Inflammatory macrophage (primary cell): ENCODE measurements at regions not wholly inside any gene's neighbourhood (a gene's known extent, or its start where the extent isn't known, plus 50 kb on each side); places are given as distances from the start of the nearest gene placed in this dataset.
"Not testable (repeated sequence)": the region's sequence is repeated elsewhere in the genome, so short reads cannot be mapped to it uniquely, and the experiment has no call there.

Source experiments
- DNase-seq, 2 donors: peaks; one replicate each; pipeline ENCODE4 v3.0.0-alpha.2; 2020 to 2022

DNA sequence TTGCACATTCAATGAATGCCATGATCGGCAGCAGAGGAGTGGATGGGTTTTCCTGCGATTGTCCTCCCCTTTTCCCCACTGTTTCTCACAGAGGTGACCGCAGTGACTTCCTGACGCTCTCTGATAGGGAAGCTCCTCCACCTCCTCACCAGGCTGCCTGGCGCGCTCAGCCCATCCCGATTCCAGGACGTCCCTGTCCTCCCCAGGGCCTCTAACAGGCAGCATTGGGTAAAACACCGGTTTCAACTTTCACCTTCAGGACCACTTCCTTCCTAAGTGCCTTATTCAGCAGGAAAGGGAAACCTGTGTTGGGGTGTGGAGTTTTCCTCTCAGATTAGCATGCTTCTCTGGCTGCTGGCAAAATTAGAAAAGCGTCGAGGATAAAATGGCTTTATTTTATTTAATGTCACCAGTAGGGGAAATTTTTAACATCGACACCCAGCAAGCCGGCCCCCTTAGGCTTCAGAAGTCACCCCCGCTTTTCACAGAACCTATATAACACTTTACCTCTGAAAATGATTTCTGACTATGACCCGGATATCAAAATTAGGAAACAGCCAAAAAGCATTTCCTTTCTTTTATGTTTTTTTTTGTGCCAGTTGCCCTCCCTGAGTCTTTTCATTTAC, 570.4 kb upstream of the GJE1 start:
- peak in 1 of 2 donors; percentile 6 for DNase-seq

DNA sequence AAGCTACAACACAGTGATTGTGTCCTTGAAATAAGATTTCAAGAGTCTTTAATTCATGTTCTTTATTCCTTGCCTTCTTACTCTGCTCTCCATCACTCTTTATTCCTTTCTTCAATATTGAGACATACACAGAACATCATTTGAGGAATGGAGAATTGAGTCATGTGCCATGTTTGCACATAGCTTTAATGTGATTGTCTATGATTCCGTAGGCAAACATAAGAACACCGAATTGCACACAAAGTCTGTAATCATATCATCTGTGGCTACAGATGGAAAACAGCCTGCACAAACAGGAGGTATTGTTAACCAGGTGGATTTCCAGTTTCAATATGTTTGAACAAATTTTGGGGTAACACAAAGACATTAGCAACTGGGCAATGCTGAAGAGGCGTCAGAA, 571.6 kb upstream of the GJE1 start:
- no peak for DNase-seq

DNA sequence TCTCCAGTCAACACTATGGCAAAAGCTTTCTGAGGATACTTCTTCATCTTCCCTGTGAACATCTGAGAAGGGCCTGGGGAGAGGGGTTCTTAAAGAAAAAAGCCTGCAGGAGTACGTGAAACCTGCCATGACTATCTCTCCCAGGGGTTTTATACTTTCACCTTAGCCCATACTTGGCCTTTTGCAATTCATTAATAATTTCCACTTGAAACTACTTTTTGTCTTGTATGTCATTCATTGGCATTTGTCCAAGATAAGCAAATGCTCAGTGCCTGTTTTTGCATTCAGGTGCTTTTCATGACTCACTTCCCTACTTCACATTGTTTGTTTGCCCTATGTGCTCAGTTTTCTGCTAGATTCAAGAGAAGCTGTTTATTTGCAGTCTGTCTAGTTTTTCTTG, 580.3 kb upstream of the GJE1 start:
- DNase-seq: no peak

DNA sequence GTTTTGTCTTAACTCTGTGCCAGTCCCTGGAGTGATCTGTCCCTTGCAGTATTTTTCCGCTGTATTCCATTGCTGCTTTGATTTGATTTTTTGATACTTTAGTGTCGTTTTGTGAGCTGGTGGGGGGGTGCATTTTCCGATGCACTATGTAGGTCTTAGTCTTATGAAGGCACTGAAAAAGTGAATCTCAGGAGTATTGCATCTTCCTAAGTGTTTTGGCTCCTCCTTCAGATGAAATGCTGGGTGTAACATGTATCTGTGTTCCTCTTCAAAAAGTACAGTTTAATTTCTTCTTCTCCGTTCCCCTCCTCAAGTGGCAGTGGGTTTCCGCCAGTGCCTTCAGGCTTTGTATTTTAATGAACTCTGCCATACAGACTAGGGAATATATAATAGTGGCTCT, 580.7 kb upstream of the GJE1 start:
- no peak for DNase-seq

DNA sequence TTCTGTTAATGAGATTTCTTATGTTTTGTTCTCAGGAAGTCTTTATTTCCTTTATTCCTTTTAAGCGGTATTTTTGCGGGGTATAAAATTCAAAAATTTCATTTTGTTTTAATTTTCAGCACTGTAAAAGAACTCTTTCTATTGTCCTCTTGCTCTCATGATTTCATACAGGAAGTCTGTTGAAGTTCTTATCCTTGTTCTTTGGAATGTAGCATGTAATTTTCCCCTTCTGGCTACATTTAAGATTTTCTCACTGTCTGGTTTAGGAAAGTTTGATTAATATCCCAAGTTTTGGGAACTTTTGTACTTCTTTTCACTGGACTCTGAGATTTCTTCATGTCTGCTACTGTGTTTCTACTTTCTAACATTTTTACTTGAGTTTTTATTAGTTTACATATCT, 581.4 kb upstream of the GJE1 start:
- DNase-seq: no peak

DNA sequence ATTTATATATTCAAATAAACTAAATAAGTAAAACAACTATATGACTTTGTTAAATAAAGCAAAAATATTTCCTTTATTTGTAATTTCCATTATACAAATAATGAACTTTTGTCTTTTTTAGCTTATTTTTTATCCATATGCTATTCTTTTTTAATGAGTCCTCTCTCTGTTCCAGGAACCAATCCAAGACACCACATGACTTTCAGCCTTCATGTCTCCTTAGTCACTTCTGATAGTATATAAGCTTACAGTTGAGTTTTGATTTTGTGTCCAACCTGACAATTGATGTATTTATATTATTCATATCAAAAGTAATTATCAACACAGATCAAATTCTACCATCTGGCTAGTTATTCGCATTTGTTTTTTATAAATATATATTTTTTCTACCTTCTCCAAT, 582.3 kb upstream of the GJE1 start:
- DNase-seq: no peak

DNA sequence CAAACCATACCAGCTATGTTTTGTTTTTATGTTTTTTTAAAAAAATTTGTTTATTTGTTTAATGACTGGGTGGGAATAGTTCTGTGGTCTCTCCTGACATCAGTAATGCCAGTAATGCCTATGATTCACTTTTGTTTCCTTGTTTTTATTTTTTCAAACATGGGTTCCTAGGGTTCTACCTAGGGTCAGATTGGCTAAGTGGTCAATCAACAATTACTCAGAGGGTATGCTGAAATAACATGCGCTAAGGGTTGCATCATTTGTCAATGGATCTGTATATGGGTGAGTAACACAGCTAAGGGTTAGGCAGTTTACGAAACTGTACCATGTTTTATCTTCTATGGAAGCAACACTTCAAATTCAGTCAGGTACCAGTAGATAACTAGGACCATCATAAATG, 583.8 kb upstream of the GJE1 start:
- no peak for DNase-seq

DNA sequence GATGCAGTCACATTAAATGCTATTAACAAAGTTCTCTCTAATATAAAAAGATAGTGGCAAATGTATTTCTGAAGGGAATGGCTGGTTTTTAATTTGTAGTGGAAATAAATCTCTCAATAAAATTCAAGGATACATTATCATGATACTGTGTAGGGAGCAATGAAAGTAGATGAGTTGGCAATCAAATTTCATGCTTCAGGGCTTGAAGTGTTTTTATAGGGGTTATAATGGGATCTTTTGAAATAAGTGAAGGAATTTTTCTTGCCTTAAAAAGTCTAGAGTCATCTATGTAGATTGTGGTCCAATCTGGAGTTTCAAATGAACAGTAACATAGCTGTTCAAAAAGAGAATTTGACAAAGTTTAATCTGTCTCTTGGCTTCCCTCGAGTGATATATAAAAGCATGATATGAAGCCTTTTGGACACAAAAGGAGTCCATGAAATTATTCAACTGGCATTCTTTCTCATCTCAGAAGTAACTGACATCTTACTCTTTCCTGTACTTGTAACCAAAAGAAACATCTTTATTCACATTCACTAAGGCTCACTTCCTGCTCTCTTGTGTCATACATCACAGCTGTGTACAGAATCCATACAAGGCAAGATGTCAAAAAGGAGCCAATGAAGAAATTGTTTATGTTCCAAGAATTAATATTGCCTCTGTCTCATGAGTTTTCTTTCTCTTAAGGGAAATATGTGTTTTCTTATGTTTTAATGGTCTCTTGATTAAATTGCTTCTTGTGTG, 591.0 kb upstream of the GJE1 start:
- DNase-seq: no peak

DNA sequence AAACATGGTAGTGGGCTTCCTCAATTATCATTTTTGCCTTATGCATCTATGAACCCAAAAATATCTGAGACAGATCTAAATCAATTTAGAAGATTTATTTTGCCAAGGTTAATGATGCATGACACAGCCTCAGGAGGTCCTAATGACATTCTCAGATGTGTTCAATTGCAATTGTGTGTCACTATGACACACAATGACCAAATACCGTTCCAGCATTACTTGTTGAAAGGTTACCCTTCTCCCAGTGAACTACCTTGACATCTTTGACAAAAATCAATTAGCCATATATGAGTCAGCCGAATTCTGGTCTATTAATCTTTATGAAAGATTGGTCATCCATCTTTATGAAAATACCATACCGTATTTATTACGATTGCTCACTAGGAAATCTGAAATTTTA, 592.5 kb upstream of the GJE1 start:
- no peak for DNase-seq

DNA sequence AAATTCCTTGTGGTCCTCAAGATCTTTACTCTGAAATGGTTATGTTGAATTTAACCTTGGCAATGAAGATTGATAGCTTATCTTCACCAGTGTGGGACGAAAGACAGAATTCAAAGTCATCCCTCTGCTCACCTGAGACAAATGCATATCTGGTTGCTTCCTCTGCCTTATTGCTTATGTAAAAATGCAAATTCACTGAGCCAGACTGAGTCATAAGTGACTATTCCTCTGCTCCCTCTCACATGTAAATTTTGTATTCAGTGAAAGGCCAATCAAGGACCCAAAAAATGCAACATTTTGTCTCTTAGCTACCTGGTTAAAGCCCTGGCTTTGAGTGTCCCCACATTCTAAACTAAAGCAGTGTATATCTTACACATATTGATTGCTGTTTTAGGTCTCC, 593.1 kb upstream of the GJE1 start:
- DNase-seq: no peak

DNA sequence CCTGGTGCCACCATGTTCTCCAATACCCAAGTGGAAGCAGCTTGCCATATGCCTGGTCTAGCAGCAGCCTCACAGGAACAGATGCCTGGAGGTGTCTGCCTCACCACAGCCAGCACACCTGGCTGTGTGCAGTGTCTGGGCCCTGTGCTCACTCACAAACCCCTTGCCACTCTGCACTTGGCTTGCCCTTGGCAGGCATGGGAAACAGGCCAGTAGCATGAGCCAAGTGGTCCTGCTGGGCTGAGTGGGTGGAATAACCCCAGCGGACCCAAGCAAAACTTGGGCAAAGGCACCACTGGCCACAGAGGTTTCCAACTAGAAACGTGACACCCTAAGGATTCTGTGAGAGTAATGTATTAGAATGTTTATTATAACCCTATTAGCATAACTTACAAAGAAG, 600.5 kb upstream of the GJE1 start:
- DNase-seq: no peak

DNA sequence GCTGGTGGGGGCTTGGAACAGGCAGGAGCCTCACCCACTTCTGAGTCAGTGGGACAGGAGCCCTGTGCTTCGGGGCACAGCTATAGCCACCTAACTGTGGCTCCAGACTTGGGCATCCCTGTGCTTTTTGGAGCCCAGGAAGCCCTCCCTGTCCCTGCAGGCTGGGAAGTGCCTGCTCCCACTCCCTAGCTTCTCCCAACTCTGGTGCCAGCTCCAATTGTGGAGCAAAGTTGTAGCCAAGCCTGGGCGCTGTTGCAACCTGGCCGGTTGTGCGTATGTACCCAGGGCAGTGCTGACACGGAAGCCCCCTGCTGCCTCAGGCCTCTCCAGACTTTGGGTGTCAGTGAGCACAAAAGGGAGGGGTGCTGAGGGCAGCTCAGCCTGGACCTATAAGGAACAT, 601.7 kb upstream of the GJE1 start:
- no peak for DNase-seq

DNA sequence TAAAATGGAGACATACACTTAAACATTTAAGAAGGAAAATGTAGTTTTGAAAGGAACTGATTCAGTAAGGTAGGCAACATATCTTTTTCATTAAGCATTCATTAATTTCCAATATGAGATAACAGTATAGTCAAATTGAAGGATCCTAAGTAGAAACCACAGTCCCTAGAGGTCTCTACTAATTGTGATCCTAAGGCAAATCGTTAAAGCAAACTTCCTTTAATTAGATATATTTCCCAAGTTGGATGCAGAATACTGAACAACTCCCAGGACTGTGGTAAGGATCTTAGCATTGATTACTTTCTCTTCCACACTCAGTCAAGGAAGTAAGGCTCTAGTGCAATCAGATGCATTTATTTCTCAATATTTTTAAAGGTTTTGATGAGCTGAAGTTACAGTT, 604.1 kb upstream of the GJE1 start:
- DNase-seq: no peak

DNA sequence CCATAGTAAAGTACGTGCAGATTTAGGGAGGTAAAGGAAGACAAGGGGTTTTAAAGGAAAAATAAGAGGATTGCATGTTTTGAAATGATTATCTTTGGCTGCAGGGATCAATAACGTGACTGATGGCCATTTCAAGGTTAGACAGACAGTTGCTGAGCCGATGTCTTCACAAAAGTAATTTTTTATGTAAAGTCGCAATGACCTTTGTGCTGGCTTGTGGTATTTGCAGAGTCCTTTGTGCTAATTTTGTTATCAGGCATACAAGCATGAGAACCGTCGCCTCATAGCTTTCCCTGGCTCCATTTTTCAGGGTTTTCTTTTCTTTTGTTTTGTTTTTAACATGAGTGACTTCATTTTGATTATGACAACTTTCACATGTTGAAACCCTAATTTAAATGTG, 605.7 kb upstream of the GJE1 start:
- no peak for DNase-seq

DNA sequence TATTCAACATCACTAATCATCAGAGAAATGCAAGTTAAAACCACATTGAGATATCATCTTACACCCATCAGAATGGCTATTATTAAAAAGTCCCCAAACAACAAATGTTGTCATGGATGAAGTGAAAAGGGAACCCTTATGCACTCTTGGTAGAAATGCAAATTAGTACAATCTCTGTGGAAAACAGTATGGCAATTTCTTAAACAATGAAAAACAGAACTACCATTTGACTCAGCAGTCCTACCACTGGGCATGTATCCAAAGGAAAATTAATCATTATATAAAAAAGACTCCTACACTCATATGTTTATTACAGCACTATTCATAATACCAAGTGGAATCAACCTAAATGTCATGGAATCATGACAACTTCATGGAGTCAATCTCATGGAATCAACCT, 611.3 kb upstream of the GJE1 start:
- DNase-seq: no peak

DNA sequence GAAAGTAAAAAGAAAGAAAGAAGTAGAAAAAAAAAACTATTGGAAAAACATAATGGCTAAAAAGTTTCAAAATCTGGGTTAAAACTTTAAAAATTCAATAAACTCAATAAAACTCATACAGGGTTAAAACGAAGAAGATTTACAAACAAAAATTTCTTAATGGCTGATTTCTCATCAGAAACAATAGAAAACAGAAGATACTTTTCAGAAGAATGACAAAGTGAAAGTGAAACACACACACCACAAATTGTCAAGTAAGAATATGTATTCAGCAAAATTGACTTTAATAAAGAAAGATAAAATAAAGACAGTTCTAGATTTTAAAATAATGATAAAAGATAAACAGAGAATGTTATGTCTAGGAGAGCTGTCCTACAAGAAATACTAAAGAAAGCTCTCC, 618.9 kb upstream of the GJE1 start:
- DNase-seq: no peak

DNA sequence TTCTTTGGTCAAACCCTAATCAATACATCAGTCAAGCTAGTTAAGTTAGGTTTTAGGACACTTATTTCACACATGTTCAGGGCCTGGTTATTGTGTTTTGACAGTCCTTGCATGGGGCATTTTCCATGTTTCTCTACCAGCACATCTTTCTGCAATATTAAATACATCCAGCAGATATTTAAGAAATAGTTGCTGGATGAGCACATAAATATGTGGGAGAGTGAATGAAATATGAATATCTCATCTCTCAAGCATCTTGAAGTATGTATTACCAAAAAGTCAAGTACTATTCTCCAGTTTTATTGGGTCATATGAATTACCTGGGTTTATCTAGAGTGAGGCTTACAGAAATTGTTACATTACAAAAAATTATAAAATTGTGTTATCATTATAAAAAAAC, 621.9 kb upstream of the GJE1 start:
- DNase-seq: no peak

DNA sequence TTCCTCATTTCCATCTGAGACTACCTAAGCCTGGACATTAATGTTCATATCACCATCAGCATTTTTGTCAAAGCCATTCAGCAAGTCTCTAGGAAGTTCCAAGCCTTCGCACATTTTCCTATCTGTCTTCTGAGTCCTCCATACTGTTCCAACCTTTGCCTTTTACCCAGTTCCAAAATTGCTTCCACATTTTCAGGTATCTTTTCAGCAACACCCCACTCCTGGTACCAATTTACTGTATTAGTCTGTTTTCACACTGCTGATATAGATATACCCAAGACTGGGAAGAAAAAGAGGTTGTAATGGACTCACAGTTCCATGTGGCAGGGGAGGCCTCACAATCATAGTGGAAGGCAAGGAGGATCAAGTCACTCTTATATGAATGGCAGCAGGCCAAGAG, 626.7 kb upstream of the GJE1 start:
- not testable (repeated sequence) for DNase-seq

DNA sequence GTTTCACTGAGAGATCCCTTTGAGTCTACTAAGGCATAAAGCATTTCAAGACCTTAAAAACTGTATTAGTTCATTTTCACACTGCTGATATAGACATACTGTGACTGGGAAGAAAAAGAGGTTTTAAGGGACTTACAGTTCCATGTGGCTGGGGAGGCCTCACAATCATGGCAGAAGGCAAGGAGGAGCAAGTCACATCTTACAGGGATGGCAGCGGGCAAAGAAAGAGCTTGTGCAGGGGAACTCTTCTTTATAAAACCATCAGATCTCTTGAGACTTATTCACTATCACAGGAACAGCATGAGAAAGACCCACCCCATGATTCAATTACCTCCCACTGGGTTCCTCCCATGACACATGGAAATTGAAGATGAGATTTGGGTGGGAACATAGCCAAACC, 628.4 kb upstream of the GJE1 start:
- DNase-seq: not testable (repeated sequence)

DNA sequence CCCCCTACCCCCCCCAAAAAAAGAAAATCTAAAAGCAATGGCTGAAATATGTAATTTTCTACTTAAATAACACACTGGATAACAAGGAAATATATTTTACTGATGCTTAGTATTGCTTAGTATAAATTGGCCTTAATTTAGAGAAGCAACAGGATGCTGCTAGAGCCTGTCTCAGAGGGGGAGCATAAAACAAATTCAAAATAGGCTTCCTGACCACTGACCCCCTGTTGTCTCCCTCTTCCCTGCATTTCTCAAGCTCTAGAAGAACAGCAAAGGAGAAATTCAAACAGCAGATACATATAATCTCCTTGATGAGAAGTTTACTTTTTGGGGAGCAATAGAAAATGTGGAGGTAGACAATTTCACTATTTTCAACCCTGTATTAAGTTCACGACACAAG, 631.1 kb upstream of the GJE1 start:
- DNase-seq: no peak

DNA sequence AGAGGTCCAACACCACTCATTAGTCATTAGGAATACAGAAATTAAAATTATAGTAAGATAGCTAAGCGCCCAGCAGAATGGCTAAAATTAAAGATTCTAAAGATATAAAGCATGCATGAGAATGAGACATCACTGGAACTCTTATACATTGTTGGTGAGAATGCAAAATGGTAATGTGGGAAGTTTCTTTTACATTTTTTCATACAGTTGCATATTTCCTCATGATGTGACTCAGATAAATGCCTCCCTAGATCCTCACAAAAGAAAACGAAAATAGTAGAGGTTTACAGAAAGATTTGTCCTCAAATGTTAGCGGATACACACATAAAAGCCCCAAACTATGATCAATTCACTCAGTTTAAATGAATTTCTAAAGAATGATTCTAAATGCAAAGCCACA, 633.7 kb upstream of the GJE1 start:
- DNase-seq: no peak

DNA sequence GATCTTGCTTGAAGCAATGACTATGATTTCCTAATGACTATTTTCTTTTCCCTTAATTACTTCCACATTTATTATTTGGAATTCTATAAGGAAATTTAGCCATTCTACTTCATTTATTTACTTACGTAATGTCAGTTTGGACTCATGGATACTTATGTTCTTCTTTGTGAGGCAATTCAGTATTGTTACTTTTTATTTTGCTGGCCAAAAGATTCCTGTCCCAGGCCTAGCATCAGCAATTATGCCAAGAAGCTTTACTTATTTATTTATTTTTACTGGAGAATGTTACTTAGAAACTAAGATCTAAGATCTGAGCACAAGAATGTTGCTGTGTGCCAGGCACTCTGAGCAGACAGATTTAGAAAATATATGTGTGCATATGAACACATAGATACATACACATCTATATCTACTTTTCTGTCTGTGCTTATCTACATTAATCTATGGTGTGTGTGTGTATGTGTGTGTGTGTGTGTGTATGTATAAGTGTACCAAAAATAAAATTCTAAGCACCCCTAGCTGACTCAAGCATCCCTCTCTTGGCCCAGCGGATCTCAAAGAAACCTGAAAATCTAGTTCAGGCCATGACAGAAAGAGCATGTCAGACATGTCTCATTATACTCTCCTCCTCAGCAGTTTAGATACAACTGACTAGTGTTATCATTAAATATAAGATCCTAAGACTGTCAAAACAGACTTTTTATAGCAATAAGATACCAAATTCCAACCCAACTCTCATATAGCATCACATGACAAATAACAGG, 640.0 kb upstream of the GJE1 start:
- DNase-seq: no peak

DNA sequence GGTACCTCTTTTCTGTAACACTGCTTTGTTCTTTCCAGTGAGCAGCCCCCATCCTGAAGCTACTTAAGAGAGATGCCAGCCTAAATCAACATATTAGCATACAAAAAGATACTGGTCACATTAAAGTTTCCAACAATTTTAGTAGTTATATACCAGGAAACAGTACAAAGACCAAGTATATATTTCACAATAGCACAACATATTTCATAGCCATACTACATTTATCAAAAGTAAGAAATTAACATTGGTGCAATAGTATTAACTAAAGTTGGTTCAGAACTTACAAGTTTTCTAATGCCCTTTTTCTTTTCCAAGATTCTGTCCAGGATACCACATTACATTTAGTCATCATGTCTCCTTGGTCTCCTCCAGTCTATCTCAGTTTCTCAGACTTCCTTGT, 641.0 kb upstream of the GJE1 start:
- no peak for DNase-seq

DNA sequence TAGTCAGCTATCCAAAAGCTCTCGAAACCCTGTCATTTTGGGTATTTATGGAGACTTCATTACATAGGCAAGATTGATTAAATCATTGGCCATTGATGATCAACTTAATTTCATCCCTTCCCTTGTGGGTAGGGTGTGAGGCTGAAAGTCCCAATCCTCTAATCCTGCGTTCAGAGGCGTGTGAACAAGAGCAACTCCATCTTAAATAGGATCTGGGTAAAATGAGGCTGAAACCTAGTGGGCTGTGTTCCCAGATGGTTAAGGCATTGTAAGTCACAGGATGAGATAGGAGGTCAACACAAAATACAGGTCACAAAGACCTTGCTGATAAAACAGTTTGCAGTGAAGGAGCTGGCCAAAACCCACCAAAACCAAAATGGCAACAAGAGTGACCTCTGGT, 641.7 kb upstream of the GJE1 start:
- DNase-seq: no peak
